CD4-positive, alpha-beta T cell treated with Interleukin-6 for 4 hours (primary cell): ENCODE measurements at regions not wholly inside any gene's neighbourhood (a gene's known extent, or its start where the extent isn't known, plus 50 kb on each side); places are given as distances from the start of the nearest gene placed in this dataset.

ENCODE experiments used
- DNase-seq: peaks from one replicate; pipeline ENCODE4 v3.0.0-alpha.2; 2020; ENCODE audit warnings: mixed read lengths

DNA sequence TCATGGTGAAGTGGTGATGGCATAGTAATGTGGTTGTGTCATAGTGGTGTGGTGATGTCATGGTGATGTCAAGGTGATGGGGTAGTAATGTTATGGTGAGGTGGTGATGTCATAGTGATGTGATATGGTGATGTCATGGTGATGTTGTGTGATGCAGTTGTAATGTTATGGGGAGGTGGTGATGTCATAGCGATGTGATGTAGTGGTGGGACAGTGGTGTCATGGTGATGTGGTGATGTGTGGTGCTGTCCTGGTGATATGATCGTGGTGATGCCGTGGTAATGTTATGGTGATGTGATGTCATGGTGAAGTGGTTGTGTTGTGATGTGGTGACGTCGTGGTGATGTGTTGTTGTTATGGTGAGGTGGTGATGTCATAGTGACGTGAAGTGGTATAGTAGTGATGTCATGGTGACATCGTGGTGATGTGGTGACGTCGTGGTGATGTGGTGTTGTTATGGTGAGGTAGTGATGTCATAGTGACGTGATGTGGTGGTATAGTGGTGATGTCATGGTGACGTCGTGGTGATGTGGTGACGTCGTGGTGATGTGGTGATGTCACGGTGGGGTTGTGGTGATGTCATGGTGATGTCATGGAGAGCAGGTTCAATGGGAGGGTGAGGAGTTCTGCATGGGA, 242.7 kb upstream of the MYT1L start:
- no peak for DNase-seq

DNA sequence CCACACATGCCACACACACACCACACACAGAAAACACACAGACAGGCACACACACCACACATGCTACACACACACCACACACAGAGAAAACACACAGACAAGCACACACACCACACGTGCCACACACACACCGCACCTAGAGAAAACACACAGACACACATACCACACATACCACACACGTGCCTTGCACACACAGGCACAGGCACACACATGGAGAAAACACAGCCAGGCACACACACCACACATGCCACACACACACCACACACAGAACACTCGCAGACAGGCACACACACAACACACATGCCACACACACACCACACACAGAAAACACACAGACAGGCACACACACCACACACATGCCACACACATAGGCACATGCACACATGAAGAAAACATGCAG, 242.1 kb upstream of the MYT1L start:
- no peak for DNase-seq

DNA sequence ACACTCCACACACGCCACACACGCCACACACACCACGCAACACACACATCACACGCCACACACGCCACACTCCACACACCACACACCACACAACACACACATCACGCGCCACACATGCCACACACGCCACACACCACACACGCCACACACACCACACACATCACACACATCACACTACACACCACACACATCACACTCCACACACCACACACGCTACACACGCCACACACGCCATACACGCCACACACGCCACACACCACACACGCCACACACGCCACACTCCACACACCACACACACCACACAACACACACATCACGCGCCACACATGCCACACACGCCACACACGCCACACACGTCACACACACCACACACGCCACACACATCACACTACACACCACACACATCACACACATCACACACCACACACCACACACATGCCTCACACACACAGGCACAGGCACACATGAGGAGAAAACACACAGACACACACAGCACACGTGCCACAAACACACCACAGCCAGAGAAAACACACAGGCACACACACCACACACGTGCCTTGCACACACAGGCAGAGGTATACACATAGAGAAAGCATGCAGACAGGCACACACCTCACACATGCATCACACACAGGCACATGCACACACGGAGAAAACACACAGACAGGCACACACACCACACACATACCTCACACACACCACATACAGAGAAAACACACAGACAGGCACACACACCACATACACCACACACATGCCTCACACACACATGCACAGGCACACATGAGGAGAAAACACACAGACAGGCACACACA, 241.5 kb upstream of the MYT1L start:
- no peak for DNase-seq

DNA sequence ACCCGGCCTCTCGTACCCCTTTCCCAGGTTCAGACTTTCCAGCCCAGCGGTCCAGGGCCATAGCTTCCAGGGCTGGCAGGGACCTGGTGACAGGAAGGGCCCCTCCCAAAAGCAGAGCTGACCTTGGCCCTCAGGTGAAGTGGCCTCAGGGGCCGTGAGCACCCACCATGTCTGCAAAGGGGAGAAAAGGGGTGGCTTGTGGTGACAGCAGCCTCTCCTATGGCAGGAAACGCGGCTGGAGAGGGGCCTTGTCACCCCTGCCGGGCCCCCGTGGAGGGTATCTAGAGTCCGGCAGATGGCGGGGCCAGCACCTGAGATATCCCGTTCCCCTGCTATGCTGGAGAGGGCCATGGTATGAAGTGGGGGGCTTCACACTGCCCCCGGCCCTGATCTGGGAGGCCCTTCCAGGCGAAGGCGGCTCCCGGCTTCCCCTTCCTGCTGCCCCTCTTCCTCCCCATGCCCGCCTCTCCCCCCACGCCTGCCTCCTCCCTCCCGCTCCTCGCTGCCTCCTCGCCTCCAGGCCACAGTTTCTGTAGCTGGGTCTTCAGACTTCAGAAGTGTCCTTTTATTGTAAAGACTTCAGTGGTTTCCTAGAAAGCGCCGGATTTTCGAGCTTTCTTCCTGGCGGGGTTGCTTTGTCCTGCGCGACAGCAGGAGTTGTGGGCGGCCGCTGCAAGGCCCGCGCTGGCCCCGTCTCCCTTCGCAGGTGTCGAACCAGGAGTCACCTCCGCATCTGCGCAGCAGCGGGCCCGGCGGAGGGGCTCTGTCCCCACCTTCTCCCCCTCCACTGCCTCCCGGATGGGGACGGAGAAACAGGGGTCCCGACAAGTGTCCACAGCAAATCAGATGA, 240.5 kb upstream of the MYT1L start:
- DNase-seq, result no peak

DNA sequence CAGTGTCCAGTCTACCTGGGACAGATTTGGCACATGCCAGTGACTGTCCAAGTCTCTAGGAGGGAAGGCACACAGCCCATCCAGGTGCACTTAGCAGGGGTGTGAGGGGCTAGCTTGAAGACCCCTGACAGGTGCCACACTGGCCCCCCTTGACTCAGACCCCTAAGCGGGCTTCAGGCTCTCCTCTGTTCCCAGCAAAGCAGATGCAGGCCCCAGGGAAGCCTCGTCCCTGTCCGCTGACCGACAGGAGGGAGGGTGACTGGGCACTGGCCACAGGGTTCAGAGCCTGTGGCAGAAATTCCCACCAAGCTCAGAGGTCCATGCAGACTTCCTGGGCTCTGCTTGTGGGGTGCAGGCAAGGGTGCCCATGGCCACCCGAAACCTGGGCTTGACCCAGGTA, 239.8 kb upstream of the MYT1L start:
- no peak for DNase-seq

DNA sequence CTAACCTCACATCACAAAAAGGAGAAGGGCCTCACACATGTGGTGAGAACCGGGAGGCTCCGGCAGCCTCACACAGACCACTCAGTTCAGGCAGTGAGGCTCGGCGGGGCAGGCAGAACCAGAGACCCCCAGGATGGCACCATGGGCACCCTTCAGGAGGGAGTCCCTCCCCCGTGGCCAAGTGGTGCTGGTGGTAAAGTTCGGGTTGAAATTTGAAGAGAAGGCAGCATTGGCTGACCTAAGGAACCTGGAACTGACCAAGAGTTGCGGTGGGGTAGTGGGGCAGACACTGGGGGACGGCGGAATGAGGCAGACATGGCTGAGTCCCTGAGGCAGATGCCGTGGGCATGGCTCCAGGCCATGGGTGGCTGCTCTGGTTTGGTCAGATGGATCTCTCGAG, 239.3 kb upstream of the MYT1L start:
- DNase-seq, result no peak

DNA sequence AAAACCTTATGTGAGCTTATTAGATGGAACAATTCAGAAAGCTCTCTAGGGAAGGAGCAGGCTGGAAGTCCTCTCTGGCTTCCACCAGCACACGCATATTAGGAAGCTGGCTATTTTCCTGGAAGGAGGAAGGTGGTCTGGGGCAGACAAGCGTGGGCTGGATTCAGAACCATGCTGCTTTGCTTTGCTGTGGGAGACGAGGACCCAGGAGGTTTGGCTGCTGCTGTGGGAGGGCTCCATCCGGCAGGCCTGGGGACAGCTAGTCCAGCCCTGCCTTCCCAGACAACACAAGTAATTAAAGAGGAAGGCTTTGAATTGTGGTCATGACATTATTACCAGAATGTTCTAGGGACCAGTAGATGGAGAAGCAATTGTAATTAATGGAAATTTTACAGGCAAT, 238.8 kb upstream of the MYT1L start:
- DNase-seq, result no peak

DNA sequence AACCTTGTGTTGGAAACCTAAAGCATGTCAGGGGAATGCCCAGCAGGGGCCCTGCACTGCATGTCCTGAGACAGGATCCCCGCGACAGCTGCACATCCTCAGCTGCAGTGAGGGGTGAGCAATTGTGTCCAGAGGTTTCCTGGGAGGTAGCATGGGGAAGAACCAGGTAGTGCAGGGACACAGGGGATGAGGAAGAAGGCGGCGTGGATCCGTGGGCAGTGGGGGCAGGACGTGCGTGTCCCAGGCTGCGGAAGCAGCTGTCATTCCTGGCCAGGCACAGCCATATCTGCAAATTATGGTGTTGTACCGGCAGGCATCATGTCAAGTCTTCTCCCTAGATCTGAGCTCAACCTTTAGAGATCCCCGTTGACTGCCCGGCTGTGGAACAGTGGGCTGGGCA, 238.2 kb upstream of the MYT1L start:
- no peak for DNase-seq

DNA sequence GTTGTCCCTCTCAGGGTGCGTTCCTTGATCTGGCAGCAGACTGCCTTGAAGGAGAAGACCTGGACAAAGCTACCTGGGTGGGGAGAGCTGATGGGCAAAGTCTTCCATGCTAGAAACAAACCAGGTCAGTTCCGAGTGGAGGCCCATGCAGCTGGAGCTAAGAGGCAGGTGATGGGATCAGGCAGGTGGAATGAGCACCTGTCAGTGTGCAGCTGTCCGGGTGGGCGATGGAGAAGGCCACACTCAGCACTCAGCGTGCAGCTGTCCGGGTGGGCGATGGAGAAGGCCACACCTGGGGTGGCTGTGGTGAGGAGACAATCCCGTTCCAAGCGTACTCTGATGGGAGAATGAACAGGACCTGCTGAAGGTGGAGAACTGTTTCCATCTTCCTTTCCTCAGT, 237.3 kb upstream of the MYT1L start:
- DNase-seq, result no peak

DNA sequence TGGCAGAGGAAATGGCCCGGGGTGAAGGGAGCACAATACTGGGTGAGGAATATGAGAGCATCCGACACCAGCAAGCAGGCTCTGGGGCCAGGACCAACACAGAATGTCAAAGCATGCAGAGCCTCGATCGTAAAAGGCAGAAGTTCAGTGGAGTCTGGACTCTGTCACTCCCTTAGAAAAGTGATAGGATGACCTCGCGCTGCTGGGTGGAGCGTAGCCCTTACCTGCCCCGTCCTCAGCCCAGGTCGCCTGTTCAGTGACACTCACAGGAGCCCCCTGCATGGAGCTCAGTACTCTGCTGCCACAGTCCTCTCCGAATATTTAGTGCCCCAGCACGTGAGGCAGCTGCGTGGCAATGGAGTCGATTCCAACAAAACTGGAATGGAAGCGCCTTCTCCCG, 236.7 kb upstream of the MYT1L start:
- no peak for DNase-seq

DNA sequence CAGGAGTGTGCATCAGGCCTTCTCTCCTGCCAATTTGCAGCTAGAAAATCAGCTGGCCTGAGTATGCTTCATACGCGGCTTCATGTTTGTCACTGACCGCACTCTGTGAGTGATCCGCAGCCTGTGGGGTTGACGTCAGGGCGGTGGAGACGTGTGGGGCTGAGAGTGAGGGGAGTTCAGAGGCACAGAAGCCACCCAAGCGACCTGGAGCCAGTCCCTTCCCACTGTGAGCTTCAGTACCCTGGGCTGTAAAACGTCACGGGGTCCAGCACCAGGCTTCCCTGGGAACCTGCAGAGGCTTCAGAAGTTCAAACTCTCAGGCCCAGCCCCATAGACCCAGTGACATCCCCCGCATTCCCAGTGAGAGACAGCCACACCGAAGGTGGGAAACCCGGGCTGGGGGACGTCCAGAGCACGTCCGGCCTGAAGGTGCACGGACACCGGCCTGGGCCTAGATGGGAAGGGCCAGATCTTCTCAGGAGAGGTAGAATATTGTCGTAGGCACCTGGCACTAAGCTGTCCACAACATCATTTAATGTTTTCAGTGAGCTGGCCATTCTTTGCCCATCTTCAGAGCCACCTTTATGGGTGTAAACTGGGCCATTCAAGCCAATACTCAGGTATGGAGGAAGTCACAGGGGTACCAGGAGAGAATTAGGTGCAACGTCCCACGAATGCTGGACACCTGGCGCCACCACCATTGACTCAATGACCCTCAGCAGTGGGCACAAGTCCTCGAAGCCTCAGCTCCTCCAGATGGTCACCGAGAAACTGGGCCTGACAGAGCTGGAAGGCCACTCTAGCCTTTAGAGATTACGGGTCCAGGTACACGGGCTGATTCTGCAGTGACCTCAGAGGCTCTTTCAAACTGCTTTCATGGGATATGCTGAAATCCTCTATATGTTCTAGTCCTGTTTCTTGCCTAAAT, 235.6 kb upstream of the MYT1L start:
- no peak for DNase-seq

DNA sequence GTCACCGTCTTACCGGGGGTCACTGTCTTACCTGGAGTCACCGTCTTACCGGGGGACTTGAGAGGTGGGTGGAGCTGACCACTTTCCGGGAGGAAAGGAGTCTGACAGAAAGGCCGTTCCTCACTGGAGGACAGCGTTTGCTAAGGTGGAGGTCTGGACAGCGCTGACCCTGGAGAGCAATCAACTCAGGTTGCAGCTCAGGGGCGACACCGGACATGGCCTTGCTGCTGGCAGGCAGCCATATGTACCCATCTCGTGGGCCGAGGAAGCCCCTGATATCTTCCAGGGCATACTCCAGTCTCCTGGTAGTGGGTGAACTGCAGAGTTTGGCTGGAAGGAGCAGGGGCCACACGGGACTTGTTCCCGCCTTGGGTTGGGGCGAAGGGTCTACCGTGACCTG, 234.6 kb upstream of the MYT1L start:
- DNase-seq, result no peak

DNA sequence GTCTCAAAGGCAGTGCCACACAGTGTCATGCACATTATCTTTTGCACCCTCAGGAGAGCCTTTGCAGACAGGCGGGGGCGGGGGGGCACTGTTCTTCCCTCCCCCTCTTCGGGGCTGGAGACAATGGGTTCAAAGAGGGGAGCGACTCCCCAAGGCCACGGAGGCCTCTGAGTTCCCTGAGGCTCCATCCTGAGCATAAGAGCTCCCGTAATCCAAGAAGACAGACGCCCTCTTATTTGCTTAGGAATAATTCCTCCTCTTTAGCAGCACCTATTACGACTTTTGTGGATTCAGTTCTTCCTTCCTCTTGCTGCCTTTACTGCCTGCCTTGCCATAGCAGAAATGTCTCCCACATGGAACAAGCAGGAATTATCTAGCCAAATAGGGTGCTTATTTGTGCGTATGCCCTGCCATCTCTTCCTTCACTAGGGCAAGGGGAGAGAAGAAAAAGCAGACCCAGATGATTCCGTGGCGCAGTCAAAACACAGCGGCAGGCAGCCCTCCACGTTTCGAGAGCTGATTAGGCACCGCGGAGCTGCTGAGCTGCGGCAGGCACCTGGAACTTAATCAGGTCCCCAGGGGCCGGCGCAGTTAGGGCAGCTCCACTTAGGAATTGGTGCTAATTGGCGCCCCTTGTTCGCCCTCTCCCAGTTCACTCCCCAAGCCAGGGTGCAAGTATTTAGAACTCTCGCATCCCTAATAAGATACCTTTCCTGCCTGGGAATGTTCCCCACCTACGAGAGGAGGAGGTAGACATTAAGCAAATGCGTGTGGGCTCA, 233.4 kb upstream of the MYT1L start:
- DNase-seq, result no peak

DNA sequence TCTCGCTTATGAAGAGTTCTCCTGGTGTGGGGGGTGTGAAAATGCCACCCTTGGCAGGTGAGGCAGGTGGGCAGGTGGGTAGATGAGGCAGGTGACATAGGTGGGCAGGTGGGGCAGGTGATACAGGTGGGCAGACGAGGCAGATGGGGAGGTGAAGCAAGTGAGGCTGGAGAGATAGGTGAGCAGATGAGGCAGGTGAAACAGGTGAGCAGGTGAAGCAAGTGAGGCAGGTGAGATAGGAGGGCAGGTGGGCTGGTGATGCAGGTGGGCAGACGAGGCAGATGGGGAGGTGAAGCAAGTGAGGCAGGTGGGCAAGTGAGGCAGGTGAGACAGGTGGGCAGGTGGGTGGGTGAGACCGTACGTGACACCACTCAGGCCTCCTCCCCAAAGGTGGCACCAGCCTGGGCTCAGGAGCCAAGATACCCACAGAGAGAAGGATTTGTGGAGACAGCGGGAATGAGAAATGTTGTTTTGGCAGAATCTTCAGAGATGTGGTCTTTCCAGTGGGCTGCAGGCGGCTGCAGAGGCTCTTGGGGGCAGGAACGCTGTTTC, 232.3 kb upstream of the MYT1L start:
- no peak for DNase-seq

DNA sequence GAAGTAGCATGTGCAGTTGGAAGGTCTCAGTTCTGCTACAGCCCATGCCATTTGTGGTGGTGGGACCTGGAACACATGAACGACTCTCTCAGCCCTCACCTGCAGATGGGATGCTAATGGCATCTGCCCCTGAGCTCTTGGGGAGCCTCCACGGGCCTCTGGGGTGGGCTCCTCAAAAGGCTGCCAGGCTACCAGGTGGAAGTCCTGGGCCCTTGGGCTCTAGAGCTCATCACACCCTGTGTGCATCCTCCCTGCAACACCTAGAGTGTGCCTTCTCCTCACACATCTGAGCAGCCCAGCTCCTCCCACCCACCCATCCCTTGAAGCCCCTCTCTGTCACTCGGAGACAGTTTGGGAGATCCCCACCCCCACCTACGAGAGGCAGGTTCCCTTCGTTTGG, 231.8 kb upstream of the MYT1L start:
- no peak for DNase-seq

DNA sequence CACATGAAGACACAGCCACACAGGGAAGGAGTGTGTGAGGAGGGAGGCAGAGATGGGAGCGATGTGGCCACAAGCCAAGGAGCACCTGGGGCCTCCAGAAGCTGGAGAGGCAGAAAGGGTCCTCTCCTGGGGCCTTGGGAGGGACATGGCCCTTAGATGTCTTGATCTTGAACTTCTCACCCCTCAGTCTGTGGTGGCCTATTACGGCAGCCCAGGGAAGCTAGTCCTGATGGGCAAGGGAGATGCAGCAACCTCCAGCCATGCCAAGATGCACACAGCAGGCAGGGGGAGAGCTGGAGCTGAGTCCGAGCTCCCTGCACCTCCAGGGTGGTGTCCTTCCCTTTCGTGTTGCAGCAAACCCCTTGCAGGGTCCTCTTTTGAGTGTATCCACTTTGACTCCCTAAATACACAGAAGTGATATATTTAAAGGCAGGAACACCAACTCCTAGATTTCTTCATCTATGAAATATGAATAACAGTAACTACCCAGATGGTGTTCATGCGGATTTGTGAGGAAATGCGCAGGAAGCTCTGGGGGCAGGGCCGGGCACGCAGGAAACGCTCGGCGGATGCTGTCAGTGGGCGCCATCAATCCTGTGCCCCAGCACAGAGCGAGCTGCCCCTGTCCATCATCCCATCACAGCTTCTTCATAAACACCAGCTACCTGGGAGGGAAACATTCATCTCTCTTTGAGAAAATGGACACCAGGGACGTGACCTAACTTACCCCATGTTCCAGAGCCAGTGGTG, 230.4 kb upstream of the MYT1L start:
- DNase-seq, result no peak

DNA sequence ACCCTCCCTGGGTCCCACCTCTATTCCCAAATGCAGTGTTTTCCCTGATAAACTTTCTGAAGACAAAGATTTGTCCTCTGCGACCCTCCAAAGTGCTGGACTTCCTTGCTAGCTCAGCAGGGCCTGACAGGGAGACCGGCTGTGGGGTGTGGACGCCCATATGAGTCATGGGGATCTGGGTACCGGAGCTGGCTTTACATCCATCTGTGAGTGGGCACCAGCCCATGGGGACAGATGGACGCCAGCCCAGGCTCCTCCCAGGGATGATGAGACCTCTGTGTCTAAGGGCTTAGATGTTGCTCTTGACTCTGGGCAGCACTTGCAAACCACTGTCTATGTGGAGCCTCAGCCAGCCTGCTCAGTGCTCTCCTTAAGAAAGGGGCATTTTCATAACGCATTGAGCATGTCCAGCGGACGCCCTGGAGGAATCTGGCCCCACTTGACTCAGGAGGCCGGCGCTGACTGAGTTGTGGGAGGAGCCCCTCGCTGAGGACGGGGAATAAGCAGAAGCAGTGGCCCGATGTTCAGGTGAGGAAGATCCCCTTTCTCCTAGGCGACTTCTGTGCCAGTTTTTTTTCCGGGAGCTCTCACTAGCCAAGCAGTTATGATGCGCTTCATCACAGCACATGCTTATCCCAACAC, 229.4 kb upstream of the MYT1L start:
- no peak for DNase-seq

DNA sequence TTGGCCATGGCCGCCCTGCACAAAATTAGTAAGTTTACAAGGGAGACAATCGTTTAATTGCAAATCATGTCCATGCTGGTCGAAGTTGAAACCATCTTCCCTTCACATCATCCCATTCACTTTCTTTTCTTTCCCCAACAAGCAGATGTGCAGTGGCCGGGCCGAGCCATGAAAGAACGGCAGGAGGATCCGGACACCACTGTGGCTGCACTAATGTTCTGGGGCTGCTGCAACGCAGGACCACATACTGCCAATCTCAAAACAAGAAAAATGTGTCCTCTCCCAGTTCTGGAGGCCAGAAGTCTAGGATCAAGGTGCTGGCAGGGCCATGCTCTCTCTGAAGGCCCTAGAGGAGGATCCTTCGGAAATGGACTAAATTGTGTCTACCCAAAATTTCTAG, 227.4 kb upstream of the MYT1L start:
- no peak for DNase-seq

DNA sequence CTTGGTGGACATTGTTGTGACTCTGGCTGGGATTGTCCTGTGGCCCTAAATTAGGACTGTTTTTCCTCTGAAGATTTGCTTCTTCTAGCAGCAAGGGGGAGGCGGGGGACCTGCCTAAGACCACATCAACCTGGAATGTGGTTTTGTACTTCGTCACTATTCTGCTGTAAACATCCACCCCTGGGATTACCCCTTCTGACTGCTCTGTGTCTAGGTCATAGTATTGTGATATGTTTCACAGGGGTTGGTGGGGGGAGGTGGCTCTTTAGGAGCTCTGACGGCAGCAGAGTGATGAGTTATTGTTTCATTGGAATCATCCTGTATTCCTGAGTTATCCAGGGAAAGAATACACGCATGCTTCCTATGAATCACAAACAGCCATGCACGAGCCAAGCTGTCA, 226.4 kb upstream of the MYT1L start:
- DNase-seq, result no peak

DNA sequence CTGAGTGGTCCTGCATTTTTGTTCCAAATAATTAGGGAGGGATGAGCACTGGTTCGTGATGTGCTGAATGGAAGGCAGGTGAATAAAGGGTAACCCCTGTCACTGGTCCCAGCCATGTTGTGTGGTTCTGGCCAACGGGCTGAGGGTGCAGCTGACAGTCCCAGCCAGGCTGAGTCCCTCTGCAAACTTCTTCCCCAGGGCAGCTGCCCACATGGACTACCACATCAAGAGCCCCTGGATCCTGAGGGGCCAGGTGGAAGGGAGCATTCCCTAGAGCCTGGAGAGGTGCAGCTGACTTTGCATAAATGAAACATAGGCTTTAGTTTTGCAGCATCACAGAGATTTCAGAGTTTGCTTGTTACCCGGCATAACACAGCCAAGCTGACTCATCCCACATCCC, 219.8 kb upstream of the MYT1L start:
- DNase-seq, result no peak
